Omental fat pad (tissue), 3 donors: ENCODE measurements at regions not wholly inside any gene's neighbourhood (a gene's known extent, or its start where the extent isn't known, plus 50 kb on each side); places are given as distances from the start of the nearest gene placed in this dataset.

ENCODE experiments used
- ATAC-seq: fragments of 150-250 bp; one replicate; pipeline ENCODE4 v1.9.1; 2016; ENCODE audit warnings: mild to moderate bottlenecking, moderate library complexity; ENCODE audit not compliant: low FRiP score
- DNase-seq: peaks from one replicate; pipeline ENCODE4 v3.0.0-alpha.2; 2019; ENCODE audit warnings: low spot score
- TF ChIP-seq, protein P1 (sequence below), 3 donors: fragments of 450-650 bp; IDR thresholded peaks; one replicate each; pipeline ENCODE4 v1.5.1; 2016 to 2017; ENCODE audit warnings: antibody characterized with exemption in 3 of 3, mild to moderate bottlenecking in 3 of 3, moderate library complexity in 2 of 3

DNA sequence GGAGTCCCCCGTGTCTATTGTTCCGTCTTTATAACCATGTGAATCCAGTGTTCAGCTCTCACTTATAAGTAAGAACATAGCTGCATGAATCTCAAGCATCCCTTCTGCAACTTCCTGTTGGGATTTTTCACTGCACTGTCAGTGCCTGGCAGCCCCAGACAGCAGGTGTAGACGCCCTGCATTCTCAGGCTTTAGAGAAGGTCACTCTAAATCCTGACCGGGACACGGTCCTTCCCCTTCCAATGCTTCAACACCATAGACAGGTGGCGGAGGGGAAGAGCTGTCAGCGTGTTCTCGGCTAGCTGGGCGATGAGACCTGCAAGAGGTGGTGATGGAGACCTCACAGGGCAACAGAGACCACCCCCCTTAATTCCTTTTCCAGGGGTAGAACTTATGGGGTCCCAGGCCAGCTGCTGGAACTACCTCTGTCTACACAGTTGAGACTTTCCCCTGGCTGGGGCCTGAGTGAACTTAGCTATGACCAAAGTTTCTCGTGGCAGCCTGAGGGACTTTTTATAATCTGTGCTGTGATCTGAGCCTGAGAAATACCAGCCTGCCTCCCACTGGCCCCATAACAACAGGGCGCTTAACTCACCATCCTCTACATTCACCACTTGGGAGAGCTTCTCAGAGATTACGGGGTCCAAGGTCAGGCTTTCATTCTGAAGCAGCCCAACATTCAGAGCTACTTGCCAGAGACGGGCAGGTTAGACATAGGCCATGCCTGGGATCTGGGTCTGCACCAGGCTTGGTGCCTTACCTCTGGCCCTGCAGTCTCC, 143.2 kb upstream of the TNRC6C start:
- ATAC-seq (no peak), DNase-seq (no peak)
- TF ChIP-seq, protein P1, sequence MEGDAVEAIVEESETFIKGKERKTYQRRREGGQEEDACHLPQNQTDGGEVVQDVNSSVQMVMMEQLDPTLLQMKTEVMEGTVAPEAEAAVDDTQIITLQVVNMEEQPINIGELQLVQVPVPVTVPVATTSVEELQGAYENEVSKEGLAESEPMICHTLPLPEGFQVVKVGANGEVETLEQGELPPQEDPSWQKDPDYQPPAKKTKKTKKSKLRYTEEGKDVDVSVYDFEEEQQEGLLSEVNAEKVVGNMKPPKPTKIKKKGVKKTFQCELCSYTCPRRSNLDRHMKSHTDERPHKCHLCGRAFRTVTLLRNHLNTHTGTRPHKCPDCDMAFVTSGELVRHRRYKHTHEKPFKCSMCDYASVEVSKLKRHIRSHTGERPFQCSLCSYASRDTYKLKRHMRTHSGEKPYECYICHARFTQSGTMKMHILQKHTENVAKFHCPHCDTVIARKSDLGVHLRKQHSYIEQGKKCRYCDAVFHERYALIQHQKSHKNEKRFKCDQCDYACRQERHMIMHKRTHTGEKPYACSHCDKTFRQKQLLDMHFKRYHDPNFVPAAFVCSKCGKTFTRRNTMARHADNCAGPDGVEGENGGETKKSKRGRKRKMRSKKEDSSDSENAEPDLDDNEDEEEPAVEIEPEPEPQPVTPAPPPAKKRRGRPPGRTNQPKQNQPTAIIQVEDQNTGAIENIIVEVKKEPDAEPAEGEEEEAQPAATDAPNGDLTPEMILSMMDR (IDR thresholded peaks at IDR 0.05): no peak

DNA sequence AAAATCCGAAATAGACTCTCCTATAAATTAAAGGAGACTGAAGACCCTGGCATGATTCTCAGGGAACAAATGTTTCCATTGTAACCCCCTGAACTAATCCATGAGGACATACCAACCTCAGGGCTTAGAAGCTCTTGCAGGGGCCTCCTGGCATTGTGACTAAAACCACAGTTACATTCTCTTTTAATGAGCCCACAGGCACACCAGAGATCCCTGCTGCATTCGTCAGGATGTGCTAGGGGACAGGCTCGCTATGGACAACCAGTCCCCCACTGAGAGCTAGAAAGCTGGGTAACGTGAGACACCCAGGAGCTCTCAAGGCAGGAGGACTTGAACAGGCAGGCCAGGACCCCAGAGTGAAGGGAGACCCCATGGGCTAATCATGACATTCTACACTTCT, 140.6 kb upstream of the TNRC6C start:
- ATAC-seq (no peak), DNase-seq (no peak)
- TF ChIP-seq, protein P1 (IDR thresholded peaks at IDR 0.05): no peak

DNA sequence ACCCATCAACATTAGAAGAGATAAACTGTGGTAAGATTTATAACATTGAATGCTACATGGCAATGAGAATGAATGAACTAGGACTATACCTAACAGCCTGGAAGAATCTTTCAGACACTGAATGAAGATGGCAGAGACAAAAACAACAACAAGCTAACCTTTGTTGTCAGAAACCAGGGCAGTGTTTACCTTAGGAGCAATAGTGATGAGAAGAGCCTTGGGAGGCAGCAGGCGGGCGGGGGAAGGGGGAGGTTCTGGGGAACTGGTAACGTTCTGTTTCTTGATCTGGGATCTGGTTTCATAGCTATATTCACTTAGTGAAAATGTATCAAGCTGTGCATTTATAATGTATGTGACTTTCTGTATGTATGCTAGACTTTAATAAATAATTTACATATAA, 139.0 kb upstream of the TNRC6C start:
- DNase-seq (no peak), ATAC-seq (no peak)
- TF ChIP-seq, protein P1 (IDR thresholded peaks at IDR 0.05): no peak

DNA sequence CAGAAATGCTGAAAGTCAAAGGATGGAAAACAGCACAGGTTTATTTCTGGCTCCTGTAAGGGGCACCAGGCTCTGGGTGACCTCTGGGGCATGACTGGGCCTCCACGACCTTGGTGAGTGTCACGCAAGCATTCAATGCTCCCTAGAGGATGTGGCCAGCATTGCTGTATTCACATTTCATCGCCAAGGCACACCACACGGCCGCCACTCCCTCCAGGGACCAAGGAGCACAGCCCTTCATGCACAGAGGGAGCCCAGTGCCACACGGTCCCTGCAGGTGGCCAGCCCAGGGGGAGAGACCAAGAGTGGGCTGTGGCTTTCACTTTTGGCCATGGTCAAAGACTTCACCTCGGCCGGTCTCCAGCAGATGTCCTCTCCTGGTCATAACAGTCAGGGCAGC, 137.4 kb upstream of the TNRC6C start:
- TF ChIP-seq, protein P1 (IDR thresholded peaks at IDR 0.05): no peak
- ATAC-seq (peak; percentile 25), DNase-seq (no peak)

DNA sequence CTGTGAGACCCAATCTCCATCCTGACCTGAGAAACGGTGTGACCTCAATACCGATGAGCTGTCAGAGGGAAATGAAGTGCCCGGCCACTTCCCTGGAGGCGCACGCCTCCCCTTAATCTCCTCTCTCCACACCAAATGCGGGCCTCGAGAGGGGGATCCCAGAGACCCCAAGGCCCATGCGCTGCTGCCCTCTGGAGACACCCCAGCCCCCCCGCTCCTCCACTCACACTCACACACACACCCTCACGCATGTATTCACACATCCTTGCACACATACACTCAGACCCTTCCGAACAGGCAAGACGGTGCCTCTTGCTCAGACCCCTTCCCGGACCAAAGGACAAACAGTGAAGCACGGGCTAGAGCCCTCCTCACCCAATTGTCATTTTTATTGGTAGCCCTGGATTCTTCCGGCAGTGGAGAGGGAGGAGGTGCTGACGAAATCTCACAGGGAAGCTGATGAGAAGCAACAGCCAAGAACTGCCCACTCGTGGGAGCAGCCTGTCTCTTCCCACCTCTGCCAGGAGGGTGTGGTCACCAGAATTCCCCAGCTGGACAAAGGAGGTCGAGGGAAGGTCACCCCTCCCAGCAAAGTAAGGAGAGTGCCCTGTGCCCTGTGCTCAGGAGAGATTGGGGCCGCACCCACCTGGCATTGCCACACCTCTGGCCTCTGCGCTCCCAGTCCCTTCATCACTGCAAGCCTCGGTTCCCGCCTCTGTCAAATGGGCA, 136.0 kb upstream of the TNRC6C start:
- DNase-seq (no peak), ATAC-seq (peak; percentile 77)
- TF ChIP-seq, protein P1 (IDR thresholded peaks at IDR 0.05): no peak

DNA sequence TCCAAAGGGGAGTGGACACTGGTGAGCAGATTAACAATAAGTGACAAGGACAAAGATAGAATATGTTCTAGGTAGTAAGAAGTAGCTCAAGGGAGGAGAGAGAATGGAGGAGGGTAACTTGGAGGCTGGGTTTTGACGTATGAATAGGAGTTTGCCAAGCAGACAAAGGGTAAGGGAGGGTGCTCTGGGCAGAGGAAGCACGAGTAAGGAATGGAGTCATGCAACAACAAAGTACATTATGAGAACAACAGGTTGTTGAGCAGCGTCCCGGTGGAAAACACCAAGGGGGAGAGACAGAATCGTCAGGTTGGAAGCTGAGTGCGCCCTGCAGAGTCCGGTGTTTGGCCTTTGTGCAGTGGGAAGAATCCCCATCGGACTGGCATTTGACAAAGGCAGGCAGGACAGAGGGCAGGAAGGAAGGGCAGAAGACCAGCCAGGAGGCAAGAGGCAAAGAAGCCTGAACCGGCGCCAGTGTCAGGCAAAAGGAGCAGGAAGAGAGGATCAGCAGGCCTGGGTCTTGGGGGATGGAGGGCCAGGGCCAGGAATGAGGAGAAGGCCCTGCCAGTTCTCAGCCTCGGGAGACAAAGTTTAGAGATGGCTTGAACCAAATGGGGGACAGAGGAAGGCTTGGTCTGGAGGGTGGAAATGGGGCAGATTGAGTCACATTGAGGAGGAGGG, 134.3 kb upstream of the TNRC6C start:
- DNase-seq: no peak
- ATAC-seq: no peak
- TF ChIP-seq, protein P1 (IDR thresholded peaks at IDR 0.05): no peak
